Body of pancreas (tissue), 4 donors: ENCODE measurements at regions not wholly inside any gene's neighbourhood (a gene's known extent, or its start where the extent isn't known, plus 50 kb on each side); places are given as distances from the start of the nearest gene placed in this dataset.

Experiments
- ATAC-seq: fragments of 150-250 bp; one replicate; pipeline ENCODE4 v1.9.1; 2016
- DNase-seq, 4 donors: peaks; one replicate each; pipeline ENCODE4 v3.0.0-alpha.2; 2019
- H3K27ac ChIP-seq, 4 donors: fragments of 200-600 bp; sonication (generic); 1 replicate in 3 of 4; 2 replicates in 1 of 4; pipeline versions ENCODE4 v1.5.1 to v1.6.1; 2016 to 2019; ENCODE audit warnings: mild to moderate bottlenecking in 1 of 4, mixed read lengths in 1 of 4, moderate library complexity in 1 of 4
- H3K27me3 ChIP-seq, 2 donors: fragments of 200-600 bp; sonication (generic); one replicate each; pipeline ENCODE4 v1.6.0; 2016; ENCODE audit warnings: mild to moderate bottlenecking in 1 of 2
- H3K36me3 ChIP-seq, 2 donors: fragments of 200-600 bp; sonication (generic); replicated peaks in 1 of 2; 2 replicates each; pipeline ENCODE4 v1.5.1; 2016; ENCODE audit warnings: low read depth in 2 of 2; ENCODE audit not compliant: insufficient read depth in 1 of 2
- H3K4me1 ChIP-seq: fragments of 200-600 bp; sonication (generic); one replicate; pipeline ENCODE4 v1.6.0; 2016
- H3K4me3 ChIP-seq, 2 donors: fragments of 200-600 bp; sonication (generic); 1 replicate in 1 of 2; 2 replicates in 1 of 2; pipeline ENCODE4 v1.5.1; 2016 to 2019
- H3K9me3 ChIP-seq, 3 donors: fragments of 200-600 bp; sonication (generic); 1 replicate in 2 of 3; 2 replicates in 1 of 3; pipeline ENCODE4 v1.5.1; 2016
- CTCF ChIP-seq, 7 experiments: fragments of 450-650 bp in 4 of 7; fragments of 200-600 bp in 3 of 7; sonication (generic) in 3 of 7; IDR thresholded peaks; one replicate each; pipeline ENCODE4 v1.5.1; 2016 to 2019; ENCODE audit warnings: antibody characterized with exemption in 7 of 7
- POLR2A ChIP-seq, 3 donors: fragments of 450-650 bp; IDR thresholded peaks; one replicate each; pipeline ENCODE4 v1.6.1; 2016; ENCODE audit warnings: antibody characterized with exemption in 3 of 3, mild to moderate bottlenecking in 2 of 3
- WGBS, 2 donors: methylation state at CpG; one replicate each; pipeline ENCODE4 v1.1.5; 2017; 5-methylcytosine and 5-hydroxymethylcytosine counted together
- intact Hi-C: fragments of 100-400 bp; cut with DNase I; formaldehyde crosslinking; loops from one replicate; pipeline ENCODE4 v1.15.1; 2023

GRCh38 chr21:35853321-35854239 lies 206.7 kb downstream of the SETD4 start:
- no peak overlapping the region for H3K27ac ChIP-seq
- intact Hi-C loops = no loop called here
- H3K4me1 ChIP-seq = peaks cover 17% of the 10 kb centered on the region
- no peaks in the 10 kb centered on the region for H3K9me3 ChIP-seq
- no peak overlapping the region for H3K4me3 ChIP-seq
- TF ChIP-seq POLR2A (IDR thresholded peaks at IDR 0.05) = no peak
- no peak for TF ChIP-seq CTCF (IDR thresholded peaks at IDR 0.05)
- WGBS, 2 donors = 71 to 74% methylated on average over 9 of the region's 9 CpGs
- no peaks in the 10 kb centered on the region for H3K36me3 ChIP-seq
- no peaks in the 10 kb centered on the region for H3K27me3 ChIP-seq
- no peak for DNase-seq
- no peak for ATAC-seq

GRCh38 chr21:35852820-35853219 lies 207.5 kb downstream of the SETD4 start:
- Histone ChIP-seq H3K9me3 (no peaks in the 10 kb centered on the region), H3K27me3 (no peaks in the 10 kb centered on the region), H3K4me1 (peaks cover 17% of the 10 kb centered on the region), H3K36me3 (no peaks in the 10 kb centered on the region), H3K4me3 (no peak overlapping the region), H3K27ac (peak overlapping the region in 2 of 4 donors; percentile 10 to 36)
- DNase-seq (no peak), ATAC-seq (no peak)
- intact Hi-C loops = no loop called here
- 64 to 66% methylated on average over 2 of the region's 2 CpGs for WGBS, 2 donors
- TF ChIP-seq POLR2A (IDR thresholded peaks at IDR 0.05) (no peak), CTCF (IDR thresholded peaks at IDR 0.05) (no peak)

GRCh38 chr21:35850542-35851103 lies 209.7 kb downstream of the SETD4 start:
- intact Hi-C loops = no loop called here
- H3K4me1 ChIP-seq = peaks cover 17% of the 10 kb centered on the region
- no peaks in the 10 kb centered on the region for H3K27me3 ChIP-seq
- no peaks in the 10 kb centered on the region for H3K9me3 ChIP-seq
- ATAC-seq (no peak), DNase-seq (peak in 1 of 4 donors; percentile 15)
- no peak overlapping the region for H3K4me3 ChIP-seq
- TF ChIP-seq CTCF (IDR thresholded peaks at IDR 0.05) (no peak), POLR2A (IDR thresholded peaks at IDR 0.05) (no peak)
- H3K27ac ChIP-seq = no peak overlapping the region
- whole genome bisulfite sequencing, 2 donors = 52 to 58% methylated on average over 9 of the region's 9 CpGs
- no peaks in the 10 kb centered on the region for H3K36me3 ChIP-seq

- DNase-seq = no peak
- no peak overlapping the region for H3K27ac ChIP-seq
- peaks cover 17% of the 10 kb centered on the region for H3K4me1 ChIP-seq
- 50 to 62% methylated on average over 5 of the region's 5 CpGs for WGBS, 2 donors
- H3K9me3 ChIP-seq = no peaks in the 10 kb centered on the region
- no peaks in the 10 kb centered on the region for H3K36me3 ChIP-seq
- H3K4me3 ChIP-seq = no peak overlapping the region
- TF ChIP-seq POLR2A (IDR thresholded peaks at IDR 0.05) = no peak
- TF ChIP-seq CTCF (IDR thresholded peaks at IDR 0.05) = no peak
- no peaks in the 10 kb centered on the region for H3K27me3 ChIP-seq
- intact Hi-C loops = no loop called here
- ATAC-seq = peak; percentile 45
Observed at GRCh38 chr21:35850029-35850428, 210.3 kb downstream of the SETD4 start.
